Small intestine (tissue), 7 donors: ENCODE measurements at regions not wholly inside any gene's neighbourhood (a gene's known extent, or its start where the extent isn't known, plus 50 kb on each side); places are given as distances from the start of the nearest gene placed in this dataset.

Source experiments
- DNase-seq, 2 donors: peaks; one replicate each; pipeline versions ENCODE4 v3.0.0 to v3.0.0-alpha.2; 2013
- FAIRE-seq: peaks from 2 replicates; lab custom pipeline; 2012; peaks lifted over from hg19 to GRCh38; lab: Jason Lieb, UNC
- H3K27ac ChIP-seq, 3 donors: one replicate each; pipeline ENCODE4 v1.5.1; 2013; ENCODE audit warnings: low read length in 2 of 3, mild to moderate bottlenecking in 2 of 3, control low read depth in 1 of 3, inconsistent platforms in 1 of 3, low read depth in 1 of 3, moderate library complexity in 1 of 3
- H3K27me3 ChIP-seq, 3 donors: one replicate each; pipeline ENCODE4 v1.6.1; 2013; ENCODE audit warnings: low read length in 3 of 3, inconsistent platforms in 1 of 3; ENCODE audit not compliant: control insufficient read depth in 3 of 3, insufficient read depth in 3 of 3
- H3K36me3 ChIP-seq, 3 donors: one replicate each; pipeline ENCODE4 v1.6.1; 2013; ENCODE audit warnings: low read length in 3 of 3, inconsistent platforms in 1 of 3, low read depth in 1 of 3, mild to moderate bottlenecking in 1 of 3, moderate library complexity in 1 of 3; ENCODE audit not compliant: control insufficient read depth in 3 of 3, insufficient read depth in 2 of 3
- H3K4me1 ChIP-seq, 3 donors: one replicate each; pipeline ENCODE4 v1.6.1; 2013; ENCODE audit warnings: low read length in 2 of 3, inconsistent platforms in 1 of 3, low read depth in 1 of 3, mild to moderate bottlenecking in 1 of 3, moderate library complexity in 1 of 3; ENCODE audit not compliant: control insufficient read depth in 3 of 3, insufficient read depth in 2 of 3
- H3K4me3 ChIP-seq, 3 donors: one replicate each; pipeline ENCODE4 v1.5.1; 2013; ENCODE audit warnings: low read length in 3 of 3, control low read depth in 1 of 3, inconsistent platforms in 1 of 3, low read depth in 1 of 3, mild to moderate bottlenecking in 1 of 3, moderate library complexity in 1 of 3
- H3K9me3 ChIP-seq, 2 donors: one replicate each; pipeline ENCODE4 v1.6.1; 2013; ENCODE audit warnings: low read depth in 1 of 2, low read length in 1 of 2; ENCODE audit not compliant: control insufficient read depth in 2 of 2, insufficient read depth in 1 of 2
- WGBS, 3 donors: extraction: QIAGEN DNeasy Blood & Tissue Kit; methylation state at CpG; one replicate each; pipeline ENCODE4 v1.1.7; 2013; 5-methylcytosine and 5-hydroxymethylcytosine counted together
- donor health status: healthy with polysubstance abuse.
- donor health status: control.
- donor health status: control.
- donor health status: Bipolar disorder and iron deficiency.
- donor health status: healthy.

DNA sequence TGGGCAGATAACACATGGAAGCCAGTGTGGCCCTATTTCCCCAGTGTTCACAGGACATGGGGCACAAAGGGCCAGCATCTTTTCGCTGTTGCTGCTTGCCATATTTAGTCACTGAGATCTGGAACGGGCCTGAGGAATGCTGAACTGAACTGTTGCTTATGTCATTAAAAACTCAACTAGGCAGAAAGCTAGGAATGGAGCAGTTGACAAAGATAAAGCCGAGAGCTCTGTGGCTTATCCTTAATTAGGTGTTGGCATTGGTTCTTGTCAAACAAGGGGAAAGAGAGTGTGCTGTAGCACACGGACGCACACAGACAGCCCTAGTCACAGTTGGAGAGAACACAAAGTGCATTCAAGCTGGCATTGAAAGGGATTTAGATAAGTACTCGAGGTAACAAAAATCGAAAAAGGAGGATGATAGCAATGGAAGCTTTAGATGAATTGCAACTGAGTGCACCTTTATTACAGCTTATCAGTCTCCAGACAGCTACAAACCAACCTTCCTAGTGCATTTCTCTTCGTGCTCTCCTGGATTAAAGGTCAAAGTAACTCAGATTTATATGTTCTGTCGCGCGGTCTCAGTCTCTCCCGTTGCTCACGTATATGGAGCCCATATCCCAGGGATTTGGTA, 450.2 kb upstream of the ZNF608 start:
- WGBS, 3 donors, result 16 to 58% (median 37%) methylated on average over 13 of the region's 13 CpGs
- no peak for FAIRE-seq
- H3K4me3 ChIP-seq, result no peak overlapping the region
- H3K27ac ChIP-seq, result peak overlapping the region in 1 of 3 donors; percentile 14
- no peaks in the 10 kb centered on the region for H3K36me3 ChIP-seq
- peak; percentile 49 to 85 for DNase-seq
- no peaks in the 10 kb centered on the region for H3K27me3 ChIP-seq
- peaks cover 0 to 4% (median 3%) of the 10 kb centered on the region in 3 donors for H3K4me1 ChIP-seq
- H3K9me3 ChIP-seq, result no peaks in the 10 kb centered on the region

DNA sequence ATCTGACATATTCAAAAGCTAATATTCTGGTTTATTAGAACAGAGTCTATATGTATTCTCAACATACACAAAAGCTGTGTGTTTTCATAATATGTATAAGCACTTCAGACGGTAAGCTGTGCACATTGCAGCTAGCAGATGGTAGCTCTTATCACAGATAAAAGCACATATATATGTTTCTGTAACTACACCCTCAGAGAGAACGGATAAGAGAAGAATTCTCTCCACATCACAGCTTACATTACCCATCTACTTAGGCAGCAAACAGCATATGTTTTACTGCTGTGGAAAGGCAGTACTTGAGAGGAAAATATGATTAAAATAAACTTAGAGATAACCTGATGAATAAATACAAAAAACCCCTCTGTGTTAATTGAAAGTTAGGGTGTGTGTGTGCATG, 450.9 kb upstream of the ZNF608 start:
- no peaks in the 10 kb centered on the region for H3K27me3 ChIP-seq
- DNase-seq (peak in 1 of 2 donors; percentile 12), FAIRE-seq (no peak)
- peaks cover 0 to 4% (median 3%) of the 10 kb centered on the region in 3 donors for H3K4me1 ChIP-seq
- H3K9me3 ChIP-seq, result no peaks in the 10 kb centered on the region
- H3K27ac ChIP-seq, result no peak overlapping the region
- no peaks in the 10 kb centered on the region for H3K36me3 ChIP-seq
- WGBS, 3 donors, result 20 to 60% (median 34%) methylated on average over 2 of the region's 2 CpGs
- H3K4me3 ChIP-seq, result no peak overlapping the region

DNA sequence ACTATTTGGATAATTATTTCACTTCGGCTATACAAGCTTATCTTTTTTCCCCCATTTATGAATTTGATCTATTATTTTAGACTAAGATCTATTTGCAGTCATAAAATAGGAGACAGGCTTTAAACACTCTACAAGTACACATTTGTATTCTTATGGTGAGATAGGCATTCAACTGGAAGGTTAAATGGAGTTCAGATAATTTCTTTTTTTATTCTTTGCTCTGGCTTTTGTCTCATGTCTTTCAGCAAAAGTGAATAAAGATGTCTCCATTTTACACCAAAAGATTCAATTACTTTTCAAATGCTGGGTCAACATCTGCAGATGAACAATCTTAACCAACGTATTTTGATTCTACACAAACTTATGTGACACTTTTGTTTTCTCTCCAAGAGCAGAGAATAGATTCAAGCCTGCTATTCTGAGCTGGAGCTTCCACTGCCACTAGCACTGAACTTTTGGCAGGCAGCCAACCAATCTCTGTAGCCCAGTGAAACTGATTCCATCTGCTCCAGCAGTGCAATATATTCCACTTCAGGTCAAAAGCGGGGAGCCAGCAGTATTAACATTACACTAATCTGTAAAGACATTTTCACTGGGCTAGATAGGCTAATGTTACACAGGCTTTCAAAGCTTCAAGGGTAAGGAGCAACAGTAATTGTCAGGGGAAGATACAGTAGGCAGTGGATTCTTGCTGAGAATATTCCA, 452.0 kb upstream of the ZNF608 start:
- FAIRE-seq (no peak), DNase-seq (peak; percentile 83)
- H3K27ac ChIP-seq, result no peak overlapping the region
- 16 to 35% (median 29%) methylated on average over 3 of the region's 3 CpGs for WGBS, 3 donors
- peaks cover 0 to 4% (median 3%) of the 10 kb centered on the region in 3 donors for H3K4me1 ChIP-seq
- no peaks in the 10 kb centered on the region for H3K36me3 ChIP-seq
- no peaks in the 10 kb centered on the region for H3K9me3 ChIP-seq
- H3K27me3 ChIP-seq, result no peaks in the 10 kb centered on the region
- no peak overlapping the region for H3K4me3 ChIP-seq

DNA sequence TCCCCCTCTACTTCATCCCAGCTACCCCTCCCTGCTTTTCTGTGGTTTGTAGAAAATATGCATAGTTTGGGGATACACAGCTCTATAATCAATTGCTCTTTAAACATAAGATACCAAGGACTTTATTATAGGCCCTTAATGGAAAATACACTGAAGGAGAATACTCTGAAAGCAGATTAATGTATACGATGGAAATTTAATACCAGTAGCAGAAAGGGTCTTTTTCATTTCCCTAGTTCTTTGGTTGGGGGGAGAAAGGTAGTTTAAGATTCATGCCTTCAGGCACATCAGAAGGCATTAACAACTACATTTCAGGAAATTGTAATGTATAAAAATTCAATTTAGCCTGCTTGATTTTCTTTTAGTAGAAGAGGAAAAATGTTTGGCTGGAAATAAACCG, 452.9 kb upstream of the ZNF608 start:
- Histone ChIP-seq H3K27me3 (no peaks in the 10 kb centered on the region), H3K4me1 (peaks cover 0 to 4% (median 3%) of the 10 kb centered on the region in 3 donors), H3K27ac (no peak overlapping the region), H3K4me3 (no peak overlapping the region), H3K36me3 (no peaks in the 10 kb centered on the region), H3K9me3 (no peaks in the 10 kb centered on the region)
- 71 to 86% (median 85%) methylated on average over 2 of the region's 2 CpGs for WGBS, 3 donors
- DNase-seq, result no peak
- FAIRE-seq, result no peak

DNA sequence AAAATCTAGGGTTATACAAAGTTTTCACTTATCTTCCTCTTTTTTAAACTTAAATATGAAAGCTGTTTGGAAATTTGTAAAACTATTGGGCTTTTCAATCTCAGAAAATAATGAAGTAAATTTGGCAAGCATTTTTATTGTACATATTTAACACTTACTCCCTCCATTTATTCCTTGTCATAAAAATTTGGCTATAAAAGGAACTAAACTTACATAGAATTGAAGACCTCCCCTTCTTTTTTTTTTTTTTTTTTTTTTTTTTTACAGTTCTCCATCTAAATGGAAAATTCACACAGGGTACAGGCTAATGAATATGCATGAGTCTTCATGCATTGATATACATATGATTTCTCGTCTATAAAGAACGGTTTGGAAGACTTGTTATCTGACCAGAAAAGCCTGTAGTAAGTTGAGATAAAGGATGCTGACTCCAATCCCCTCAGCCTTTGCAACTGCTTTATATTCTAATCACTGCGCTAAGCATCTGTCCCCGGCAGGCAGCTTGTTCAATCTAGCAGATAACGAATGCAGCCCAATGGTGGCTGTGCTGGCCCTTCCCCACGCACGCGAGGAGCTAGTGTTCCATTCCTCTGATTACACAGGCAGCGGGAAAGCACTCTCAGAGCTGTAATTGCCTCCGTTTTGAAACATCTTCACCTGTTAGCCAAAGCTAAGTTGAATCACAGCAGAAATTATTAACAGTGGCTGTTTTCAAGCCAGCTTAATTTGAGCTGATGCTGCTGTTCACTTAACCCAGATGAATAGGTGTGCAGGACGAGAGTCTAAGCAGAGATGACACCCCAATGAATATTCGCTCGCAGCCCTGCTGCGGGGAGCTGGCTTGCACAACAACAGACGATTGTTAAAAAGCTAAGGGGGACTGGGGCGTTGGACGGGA, 453.8 kb upstream of the ZNF608 start:
- Histone ChIP-seq H3K9me3 (no peaks in the 10 kb centered on the region), H3K4me1 (peaks cover 0 to 4% (median 3%) of the 10 kb centered on the region in 3 donors), H3K36me3 (no peaks in the 10 kb centered on the region), H3K4me3 (peak overlapping the region in 1 of 3 donors; percentile 1), H3K27me3 (no peaks in the 10 kb centered on the region), H3K27ac (no peak overlapping the region)
- FAIRE-seq, result no peak
- DNase-seq, result peak; percentile 14 to 21
- 29 to 38% (median 33%) methylated on average over 17 of the region's 17 CpGs for WGBS, 3 donors

DNA sequence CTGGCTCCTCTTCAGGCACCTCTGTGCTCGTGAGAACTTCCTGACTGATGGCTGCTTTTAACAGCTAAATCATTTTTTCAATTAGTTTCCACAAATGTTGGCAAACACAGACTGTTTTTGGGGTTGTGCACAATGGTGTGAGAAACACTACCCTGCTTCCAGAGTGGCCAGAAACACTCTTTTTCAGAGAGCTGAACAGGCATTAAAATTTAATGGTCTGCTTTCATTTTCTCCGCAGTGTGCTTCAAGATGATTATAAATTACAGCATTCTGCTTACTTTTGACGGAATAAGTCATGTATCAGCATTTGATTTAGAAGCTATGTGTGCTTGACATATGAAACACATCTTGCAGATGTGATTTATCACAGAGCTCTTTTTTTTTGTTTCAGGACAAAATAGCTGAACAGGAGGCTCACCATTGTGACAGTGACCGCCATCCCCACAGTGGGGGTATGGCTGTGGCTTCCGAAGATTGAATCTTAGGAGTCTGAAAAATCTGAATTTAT, 454.5 kb upstream of the ZNF608 start:
- Histone ChIP-seq H3K27ac (no peak overlapping the region), H3K36me3 (no peaks in the 10 kb centered on the region), H3K9me3 (no peaks in the 10 kb centered on the region), H3K4me3 (peak overlapping the region in 1 of 3 donors; percentile 1), H3K27me3 (no peaks in the 10 kb centered on the region), H3K4me1 (peaks cover 0 to 4% (median 3%) of the 10 kb centered on the region in 3 donors)
- 71 to 79% (median 72%) methylated on average over 5 of the region's 5 CpGs for WGBS, 3 donors
- FAIRE-seq (no peak), DNase-seq (no peak)

DNA sequence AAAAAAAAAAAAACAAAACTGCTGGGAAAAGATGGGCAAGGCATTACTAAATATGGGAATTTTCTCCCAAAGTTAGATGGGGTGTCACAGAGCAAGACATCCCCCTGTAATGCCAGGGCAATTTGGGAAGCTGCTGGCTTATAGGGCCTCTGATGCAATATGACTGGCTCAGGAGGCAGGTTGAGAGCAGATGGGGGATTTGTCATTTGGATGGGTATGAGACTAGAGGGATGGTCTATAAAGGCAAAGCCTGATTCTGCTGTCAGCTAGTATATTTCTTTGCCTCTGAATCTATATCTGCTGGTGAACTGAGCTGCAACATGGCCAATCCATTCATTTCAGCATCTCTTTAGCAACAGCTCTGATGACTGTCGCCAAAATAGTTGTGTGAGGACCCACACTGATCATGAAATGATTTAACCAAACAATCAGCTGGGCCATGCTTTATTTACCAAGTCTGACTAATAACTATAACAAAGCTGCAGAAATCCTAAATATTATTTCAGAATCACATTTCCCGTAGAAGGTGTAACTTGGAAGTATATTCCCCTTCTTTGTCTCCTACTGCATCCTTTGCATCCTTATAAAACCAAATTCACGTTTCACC, 455.1 kb upstream of the ZNF608 start:
- no peak for FAIRE-seq
- WGBS, 3 donors, result 88 to 90% (median 89%) methylated on average over 3 of the region's 3 CpGs

DNA sequence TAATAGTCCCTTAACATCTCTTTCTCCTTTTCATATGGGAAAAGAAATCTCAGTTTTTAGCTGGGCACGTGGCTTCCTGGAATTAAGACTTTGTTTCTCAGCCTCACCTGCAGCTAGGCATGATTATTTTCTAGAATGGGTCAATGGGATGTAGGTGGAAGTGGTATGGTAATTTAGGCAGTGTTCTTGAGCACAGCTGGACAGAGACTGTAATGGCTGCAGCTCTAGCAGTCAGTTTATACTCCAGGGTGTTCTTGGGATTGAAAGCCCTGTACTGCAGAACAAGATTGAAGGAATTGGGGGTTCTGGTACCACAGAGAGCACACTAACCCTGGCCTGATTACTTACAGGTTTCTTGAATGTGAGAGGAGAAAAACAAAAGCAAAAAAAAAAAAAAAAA, 455.9 kb upstream of the ZNF608 start:
- DNase-seq (no peak), FAIRE-seq (no peak)
- no peak overlapping the region for H3K27ac ChIP-seq
- 52 to 91% (median 88%) methylated on average over 1 of the region's 1 CpG for WGBS, 3 donors
- H3K9me3 ChIP-seq, result no peaks in the 10 kb centered on the region
- H3K4me3 ChIP-seq, result no peak overlapping the region
- no peaks in the 10 kb centered on the region for H3K4me1 ChIP-seq
- H3K27me3 ChIP-seq, result no peaks in the 10 kb centered on the region
- H3K36me3 ChIP-seq, result no peaks in the 10 kb centered on the region

More for the DNA sequence above, 455.1 kb upstream of the ZNF608 start:
- no peak overlapping the region for H3K4me3 ChIP-seq
- no peaks in the 10 kb centered on the region for H3K36me3 ChIP-seq
- no peak overlapping the region for H3K27ac ChIP-seq
- no peaks in the 10 kb centered on the region for H3K27me3 ChIP-seq
- DNase-seq, result no peak
- peaks cover 0 to under 1% (median 0%) of the 10 kb centered on the region in 3 donors for H3K4me1 ChIP-seq
- H3K9me3 ChIP-seq, result no peaks in the 10 kb centered on the region
